HG03095 (cell line): ENCODE measurements at regions not wholly inside any gene's neighbourhood (a gene's known extent, or its start where the extent isn't known, plus 50 kb on each side); places are given as distances from the start of the nearest gene placed in this dataset.

Source experiments
- ATAC-seq: cut with Tn5 transposase; IDR thresholded peaks from one replicate; pipeline ENCODE4 v1.9.1; 2021; ENCODE audit warnings: moderate library complexity; ENCODE audit not compliant: unreplicated experiment

DNA sequence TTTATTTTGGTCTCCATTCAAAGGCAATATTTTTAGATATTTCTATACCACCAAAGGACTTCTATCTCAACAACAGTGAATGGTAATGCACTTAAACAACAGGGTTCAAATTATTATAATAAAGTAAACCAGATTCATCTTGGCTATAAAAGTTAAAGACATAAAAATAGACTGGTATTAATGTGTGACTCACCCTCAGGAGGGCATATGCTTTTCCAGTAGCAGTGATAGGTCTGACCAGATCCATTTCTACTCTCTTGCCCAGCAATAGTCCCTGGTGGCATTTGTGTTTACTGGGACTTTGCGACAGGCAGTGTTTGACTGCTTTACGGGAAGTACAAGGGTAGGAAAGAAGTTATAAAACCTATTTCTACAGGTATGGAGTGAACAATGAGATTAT, 353.2 kb upstream of the ATP2B1 start:
- no peak for ATAC-seq

DNA sequence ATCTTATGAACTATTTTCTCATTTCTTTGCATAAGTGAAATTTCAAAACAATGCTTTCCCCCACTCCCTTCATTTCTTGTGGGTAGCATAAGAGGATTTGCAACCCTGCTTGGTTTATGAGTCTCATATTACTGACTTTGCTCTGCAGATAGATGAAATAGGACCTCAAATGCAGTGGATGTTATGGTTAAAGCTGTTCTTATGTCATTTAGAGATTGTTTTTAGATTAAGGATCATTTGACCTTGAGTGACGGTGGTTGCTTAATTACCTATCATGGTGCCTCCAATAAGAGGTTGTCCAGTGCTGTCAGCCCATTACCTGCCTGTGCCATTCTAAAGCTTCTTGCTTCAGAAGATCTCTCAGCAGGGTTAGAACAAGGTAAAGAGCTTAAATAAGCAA, 351.4 kb upstream of the ATP2B1 start:
- no peak for ATAC-seq

DNA sequence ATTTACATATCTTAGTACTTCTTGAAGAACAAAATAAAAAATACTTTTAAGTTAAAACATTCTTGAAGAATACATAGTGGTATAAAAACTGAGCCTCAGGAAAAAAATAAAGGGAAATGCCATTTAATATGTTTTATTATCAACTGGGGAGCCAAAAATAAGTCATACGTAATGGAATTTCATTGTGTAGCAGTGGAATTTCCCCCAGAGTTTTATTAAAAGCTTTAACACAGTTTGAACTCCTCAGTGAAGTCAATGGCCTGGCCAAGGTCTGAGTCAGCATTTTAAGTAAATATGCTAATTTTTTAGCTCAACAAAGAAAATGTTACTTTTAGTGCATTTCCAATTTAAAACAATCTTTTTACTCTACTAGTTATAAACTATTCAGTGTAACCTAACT, 350.1 kb upstream of the ATP2B1 start:
- no peak for ATAC-seq

DNA sequence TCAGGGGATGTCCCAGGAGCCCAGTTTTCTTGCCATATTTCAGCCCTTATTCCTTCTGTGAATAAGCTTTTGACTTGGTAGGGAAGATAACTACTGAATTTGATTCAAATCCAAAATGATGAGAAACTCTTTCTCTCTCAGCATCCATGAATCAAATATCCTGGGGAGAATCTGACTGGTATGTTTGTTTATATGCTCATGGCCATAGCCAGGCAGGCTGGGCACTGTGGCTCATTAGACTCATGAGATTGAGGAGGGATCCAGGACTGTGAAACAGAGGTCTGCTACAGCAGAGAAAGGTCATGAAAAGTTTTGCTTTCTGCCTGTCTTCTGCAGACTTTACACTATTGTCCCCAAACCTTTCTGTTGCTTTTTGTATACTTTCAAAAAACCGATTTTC, 346.4 kb upstream of the ATP2B1 start:
- ATAC-seq: no peak

DNA sequence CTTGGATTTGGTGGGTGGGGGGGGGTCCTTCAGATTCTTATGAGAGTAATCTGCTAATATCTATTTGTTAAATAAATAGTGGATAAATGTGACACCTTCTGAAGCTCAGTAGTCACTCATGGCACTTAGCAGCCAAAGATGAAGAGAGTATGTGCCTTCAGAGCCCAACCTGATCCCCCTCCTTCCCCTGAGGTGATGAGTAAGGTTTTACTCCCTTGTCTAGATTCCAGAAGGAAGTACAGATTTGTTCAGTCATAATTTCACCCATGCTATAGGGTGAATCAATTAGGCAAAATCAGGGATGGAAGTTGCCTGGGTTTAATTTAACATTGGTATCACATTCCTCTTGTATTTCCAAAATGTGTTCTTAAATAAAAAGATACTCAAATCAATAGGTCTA, 340.3 kb upstream of the ATP2B1 start:
- ATAC-seq: no peak

DNA sequence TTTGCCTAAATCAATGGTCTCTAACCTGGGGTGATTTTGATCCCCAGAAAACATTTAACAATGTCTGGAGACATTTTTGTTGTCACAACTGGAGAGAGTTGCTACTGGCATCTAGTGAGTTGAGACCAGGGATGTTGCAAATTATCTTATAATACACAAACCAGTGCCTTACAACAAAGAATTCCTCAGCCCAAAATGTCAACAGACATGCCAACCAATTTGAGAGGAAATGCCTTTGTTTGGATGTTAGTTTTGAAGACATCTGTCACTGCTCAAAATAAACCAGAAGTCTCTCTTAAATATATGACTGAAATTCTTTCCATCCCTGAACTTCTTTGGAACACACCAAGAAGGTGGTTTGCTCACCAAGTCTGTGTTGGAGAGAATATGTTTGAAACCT, 336.9 kb upstream of the ATP2B1 start:
- no peak for ATAC-seq

DNA sequence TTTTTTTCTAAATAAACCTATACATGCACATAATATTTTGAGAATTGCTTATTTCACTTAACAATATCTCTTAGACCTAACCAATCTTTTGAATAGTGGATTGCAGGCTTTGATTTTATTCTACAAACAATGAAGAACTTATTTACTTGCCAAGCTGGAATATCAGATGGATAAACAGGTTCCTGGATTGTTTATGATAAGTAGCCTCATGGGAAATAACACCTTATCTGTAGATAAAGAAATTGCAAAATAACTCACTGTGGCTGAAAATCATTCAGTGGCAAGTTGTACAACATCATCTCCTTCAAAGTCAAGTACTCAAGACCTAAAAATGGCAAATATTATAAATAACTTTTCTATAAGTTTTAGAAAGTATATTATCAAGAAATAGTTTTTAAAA, 335.4 kb upstream of the ATP2B1 start:
- no peak for ATAC-seq

DNA sequence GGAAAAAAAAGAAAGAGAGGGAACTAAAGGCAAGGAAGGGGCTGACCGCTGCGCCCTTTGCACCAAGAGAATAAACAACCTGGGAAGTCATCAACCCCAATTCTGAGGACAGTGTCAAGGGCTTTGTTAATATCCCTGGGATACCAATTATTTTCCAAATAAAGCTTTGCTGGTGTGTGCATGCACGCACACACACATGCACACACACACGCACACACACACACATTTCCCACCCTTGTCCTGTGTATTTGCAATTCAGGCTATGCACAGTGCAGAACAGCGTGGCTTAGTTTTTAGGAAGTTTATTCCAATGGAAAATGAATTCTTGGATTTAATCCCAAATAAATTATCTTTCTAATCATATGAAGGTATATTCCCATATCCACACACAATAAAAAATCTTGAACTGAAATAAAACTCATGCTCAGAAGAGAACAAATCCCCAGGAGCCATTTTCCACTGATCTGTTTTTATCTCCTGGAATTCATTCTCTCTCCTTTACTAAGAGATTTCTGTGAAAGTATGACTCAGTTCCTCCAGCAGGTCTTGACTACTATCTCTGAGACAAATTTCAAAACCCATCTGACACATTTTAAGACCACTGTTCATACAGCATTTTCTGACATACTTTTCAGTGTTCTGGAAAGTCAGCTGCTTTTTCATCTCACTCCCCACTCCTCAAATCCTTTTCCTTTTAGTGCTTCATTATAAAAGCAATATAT, 334.4 kb upstream of the ATP2B1 start:
- no peak for ATAC-seq

DNA sequence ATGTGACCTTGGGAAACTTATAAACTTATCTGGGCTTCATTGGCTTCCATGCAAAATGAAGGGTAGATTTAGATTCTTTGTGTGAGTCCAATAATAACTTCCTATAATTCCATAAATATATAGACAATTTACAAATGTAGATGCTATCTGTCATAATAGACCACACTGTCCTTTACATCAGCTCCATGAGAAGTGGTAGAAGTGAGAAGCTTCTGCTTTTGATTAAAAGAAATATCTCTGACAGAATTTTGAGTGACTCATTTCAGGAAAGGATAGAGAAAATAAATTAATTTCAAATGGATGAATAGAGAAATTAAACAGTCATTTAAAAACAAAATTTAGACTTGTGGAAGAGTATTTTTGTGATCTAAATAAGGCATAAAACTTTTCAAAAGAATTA, 329.7 kb upstream of the ATP2B1 start:
- ATAC-seq: no peak

DNA sequence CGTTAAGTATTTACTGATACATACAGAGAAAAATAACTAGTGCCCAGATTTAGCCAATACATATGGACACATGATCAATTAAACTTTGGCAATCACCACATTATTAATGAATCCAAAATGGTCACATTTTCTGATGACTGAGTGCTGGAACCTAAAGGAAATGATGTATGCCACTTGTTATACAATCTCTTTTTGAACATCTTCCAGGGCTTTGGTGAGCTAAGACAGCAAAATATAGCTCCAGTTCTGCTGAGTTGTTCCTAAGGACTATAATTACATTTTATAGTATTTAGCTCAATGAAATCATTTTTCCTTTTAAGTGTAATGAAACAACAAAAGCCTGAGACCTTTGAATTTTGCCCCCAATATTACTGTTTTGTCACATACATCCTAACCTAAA, 329.1 kb upstream of the ATP2B1 start:
- ATAC-seq: no peak

DNA sequence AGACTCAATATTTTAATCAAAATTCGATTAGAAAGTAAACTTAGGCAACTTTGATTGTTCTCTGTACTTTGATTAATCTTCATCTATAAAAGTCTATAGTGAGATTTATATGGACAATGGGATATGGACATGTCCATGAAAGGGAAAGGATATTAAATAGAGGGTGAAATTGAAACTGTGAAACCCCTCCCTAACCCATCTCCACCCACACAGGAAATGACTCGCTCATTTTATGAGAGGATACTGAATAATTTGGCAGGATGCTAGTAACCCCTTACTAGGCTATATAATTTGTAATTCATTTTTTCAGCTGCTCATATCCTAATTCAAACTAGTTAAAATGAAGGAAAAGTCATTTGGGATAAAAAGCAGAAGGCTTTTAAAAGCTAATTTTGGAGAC, 328.0 kb upstream of the ATP2B1 start:
- ATAC-seq: no peak

DNA sequence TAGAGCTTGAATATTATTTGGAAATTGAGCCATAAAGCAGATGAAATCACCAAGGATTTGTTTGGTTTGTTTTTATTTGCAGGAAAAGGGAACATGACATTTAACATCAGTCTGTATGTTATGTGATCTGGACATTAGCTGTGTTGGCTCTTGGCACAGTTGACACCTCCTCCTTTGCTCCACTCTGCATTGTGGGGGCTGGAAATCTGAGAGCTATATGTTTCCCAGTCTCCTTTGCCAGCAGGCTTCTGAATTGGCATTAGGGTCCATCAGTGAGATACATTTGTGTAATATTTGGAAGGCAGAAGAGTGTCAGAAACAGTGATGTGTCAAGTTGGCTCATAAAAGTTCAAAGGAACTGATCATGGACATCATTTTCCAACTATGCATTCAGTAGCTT, 322.1 kb upstream of the ATP2B1 start:
- no peak for ATAC-seq

DNA sequence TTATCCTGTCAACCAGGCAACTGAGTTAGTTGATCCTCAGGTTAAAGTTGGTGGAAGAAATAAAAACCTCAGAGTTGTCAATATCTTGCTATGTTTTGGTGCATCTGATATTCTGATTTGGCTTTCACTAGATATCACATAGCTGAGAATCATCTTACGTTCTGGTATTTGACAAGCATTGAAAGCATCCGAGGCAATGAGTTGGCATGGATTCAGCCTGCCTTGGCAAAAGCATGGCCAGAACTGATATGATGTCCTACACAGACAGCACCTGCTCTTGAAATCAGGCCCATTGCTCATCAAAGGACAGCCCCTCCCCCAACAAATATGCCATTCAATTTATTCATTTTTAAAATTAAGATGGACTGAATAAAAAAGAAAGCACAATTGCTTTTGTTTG, 320.7 kb upstream of the ATP2B1 start:
- ATAC-seq: no peak

DNA sequence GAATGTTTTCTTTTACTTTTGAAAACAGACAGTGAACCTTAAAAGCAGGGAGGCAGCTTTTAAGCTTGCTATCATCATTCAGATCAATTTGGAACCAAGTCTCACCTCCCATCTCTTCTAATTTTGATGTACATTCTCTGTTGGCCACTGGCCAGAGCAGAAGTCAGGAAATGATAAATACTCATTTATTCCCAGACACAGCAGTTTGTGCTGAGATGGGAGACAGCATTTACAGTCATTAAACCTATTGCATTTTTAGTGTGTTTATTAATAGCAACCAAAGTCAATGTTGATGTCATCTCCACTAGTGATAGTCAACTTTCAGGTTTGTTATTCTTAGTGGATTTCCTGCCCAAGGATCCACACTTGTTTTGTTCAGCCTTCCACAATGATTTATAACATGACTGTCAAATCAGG, 320.0 kb upstream of the ATP2B1 start:
- no peak for ATAC-seq

DNA sequence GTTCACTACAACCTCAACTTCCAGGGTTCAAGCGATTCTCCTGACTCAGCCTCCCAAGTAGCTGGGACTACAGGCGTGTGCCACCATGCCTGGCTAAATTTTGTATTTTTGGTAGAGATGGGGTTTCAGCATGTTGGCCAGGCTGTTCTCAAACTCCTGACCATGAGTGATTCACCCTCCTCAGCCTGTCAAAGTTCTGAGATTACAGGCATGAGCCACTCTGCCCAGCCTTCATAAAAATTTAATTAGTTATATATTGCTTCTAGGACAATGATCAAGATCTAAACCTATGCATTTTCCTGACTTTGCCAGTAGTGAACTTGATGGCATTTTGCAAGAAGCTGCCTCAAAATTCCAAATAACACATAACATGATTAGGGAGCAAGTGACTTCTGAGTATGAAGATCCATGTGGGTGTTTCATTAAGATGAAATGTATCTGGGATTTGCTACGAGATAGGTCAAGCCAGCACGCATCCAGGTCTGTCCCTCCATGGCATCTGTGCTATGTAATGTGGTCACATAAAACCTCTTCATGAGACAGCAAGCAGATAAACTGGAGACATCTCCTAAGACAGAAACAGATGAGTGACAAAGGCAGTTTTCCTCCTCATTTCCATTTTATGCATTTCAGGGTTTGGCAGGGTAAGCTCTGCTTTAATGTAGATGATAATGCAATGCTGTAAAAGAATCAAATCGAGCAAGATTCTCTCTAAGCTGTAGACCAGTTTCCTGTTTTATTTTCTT, 319.4 kb upstream of the ATP2B1 start:
- ATAC-seq: no peak

DNA sequence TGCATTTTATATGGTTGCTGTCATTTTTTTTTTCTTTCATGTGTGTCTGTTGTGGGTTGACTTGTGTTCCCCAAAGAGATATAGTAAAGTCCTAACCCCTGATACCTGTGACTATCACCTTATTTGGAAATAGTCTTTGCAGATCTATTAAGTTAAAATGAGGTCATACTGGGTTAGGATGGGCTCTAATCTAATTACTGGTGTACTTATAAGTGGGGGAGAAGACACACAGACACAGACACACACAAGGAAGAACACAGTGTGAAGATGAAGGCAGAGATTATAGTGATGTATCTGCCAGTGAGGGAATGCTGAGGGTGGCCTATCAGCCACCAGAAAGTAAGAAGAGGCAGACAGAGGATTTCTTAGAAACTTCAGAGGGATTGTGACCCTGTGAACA, 318.4 kb upstream of the ATP2B1 start:
- ATAC-seq: no peak

DNA sequence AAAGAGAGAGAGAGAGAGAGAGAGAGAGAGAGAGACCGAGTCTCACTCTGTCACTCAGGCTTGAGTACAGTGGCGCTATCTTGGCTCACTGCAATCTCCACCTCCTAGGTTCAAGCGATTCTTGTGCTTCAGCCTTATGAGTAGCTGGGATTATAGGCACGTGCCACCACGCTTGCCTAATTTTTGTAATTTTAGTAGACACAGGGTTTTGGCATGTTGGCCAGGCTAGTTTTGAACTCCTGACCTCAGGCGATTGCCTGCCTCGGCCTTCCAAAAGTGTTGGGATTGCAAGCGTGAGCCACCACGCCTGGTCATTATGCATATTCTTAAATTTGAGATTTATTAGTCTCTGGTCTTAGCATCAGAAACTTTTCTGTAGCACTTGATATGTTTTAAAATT, 317.9 kb upstream of the ATP2B1 start:
- ATAC-seq: no peak

DNA sequence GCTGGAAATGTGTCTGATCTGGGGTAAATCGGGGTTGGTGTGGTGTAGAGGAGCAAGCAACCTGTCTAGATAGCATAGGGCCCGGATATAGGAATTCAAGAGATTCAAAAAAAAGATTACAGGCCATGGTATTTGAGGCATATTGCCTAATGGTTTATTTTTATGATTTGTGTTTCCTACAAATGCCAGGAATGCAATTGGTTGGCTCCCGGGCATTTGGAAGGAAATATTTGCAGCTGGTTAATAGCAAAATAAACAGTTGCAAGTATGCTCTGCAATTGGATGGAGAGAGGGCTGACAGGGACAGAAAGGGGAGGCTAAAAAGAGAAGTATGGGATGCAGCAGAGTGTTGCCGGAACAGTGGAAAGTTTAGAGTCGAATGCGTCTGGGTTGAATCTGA, 315.6 kb upstream of the ATP2B1 start:
- ATAC-seq: no peak

DNA sequence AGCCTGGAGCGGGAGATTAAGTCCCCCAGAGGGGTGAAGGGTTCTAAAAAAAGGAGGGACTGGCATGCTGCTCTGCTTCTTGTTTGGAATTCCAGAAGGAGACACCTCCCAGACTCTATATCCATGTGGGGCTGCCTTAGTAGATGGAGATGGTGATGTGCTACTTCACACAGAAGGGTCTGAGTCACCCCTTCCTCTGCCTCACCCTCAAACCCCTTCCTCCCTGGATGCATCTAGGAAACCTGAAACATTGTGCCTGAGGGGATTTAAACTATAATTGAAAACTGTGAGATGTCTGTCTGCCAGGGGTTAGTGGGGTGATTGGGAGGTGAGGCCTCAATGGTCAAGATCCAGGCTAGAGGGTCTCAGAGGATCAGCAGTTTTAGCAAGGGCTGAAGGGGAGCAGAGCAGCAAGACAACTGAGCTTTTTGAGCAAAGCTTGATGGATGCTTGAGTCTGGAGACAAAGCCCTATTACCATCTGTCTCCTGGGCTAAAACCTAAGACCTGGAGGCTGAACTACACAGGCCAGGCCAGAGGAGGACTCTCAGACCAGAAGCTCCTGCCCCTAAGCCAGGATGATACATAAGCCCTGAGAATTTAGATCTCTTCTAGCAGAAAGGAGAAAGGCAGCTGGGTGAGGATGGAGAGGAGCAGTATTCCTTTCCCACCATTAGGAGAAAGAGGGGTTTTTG, 314.7 kb upstream of the ATP2B1 start:
- no peak for ATAC-seq

DNA sequence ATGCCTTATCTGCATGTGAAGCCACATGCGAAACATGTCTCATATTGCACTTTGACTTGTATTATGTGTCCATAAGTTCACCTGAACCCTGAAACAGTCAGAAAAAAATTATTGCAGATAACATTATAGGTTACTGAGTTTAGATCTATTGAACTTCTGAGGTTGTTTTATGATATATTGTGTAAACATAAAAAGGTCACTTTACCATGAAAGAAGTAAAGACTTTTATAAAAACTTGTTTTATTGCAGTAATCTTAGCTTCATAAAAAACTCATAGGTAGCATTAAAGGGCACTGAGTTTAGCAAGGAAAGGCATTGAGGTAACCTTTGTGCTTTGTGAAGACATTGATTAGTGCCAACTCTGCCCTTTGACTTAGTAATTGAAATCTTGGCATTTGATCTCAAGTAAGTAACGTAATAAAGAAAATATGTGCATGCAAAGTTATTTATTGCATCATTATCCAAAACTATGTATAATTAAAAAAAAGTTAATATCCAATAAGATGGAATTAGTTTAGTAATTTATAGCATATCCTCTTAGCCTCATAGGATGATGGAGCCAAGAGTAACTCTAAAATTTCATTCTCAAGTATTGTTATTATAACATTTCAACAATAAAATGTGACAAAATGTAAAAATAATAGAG, 313.3 kb upstream of the ATP2B1 start:
- ATAC-seq: no peak

DNA sequence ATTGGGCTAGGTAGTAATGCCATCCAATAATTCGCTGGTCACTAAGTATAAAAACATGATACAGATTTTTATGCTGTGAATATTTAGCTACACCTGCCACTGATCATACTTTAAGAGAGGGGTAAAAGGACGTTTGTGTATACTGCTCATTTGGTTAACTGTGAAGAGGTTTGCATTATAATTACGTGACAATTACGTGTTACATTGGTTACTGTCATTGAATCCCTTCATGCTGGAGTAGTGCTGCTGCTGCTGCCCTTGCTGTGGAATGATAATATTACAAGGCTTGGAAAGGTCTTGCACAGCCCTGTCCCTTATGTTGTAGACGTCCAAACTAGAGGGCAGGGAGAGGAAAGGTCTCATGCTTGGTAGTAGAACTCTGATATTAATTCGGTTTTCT, 312.2 kb upstream of the ATP2B1 start:
- no peak for ATAC-seq

DNA sequence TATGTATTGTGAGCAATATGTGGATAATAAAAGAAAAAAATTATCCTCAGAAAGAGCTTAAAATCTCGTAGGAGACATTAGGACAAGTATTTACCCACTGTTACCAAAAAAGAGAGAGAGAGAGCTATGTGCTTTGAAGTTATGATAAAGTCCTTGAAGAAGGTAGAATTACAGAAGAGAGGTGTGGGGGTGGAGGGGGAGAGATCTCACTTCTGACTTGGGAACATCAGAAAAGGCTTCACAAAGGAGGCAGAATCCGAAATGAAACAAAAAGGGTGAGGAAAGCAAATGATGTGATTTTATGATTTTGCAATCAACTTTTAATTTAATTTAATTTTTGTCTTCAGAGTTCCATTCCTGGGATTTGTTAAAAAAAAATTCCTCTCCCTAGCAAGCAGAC, 311.8 kb upstream of the ATP2B1 start:
- ATAC-seq: no peak
